ENCODE measurements at regions not wholly inside any gene's neighbourhood (a gene's known extent, or its start where the extent isn't known, plus 50 kb on each side); places are given as distances from the start of the nearest gene placed in this dataset.

DNA sequence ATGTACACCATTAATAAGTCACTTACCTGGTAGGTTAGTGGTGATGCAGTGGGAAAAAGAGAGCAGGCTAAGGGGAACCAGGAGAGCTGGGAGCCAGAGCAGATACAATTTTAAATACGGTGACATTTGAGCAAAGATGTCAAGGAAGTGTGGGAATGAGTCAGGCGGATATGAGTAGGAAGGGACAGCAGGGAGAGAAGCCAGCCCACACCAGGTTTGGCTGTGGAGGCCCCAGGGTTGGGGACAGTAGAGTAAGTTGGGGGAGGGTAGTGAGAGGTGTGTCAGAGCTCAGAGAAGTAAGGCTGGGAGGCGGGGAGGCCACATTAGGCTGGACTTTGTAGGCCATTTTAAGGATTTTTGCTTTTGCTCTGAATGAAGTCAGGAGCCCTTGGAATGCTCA lies 482.0 kb downstream of the DISC1 start (continued):
- TF ChIP-seq GABPA (IDR thresholded peaks at IDR 0.05; ENCODE audit: borderline replicate concordance, insufficient read depth, low read length) (no peak), RXRA (IDR thresholded peaks at IDR 0.05; ENCODE audit: insufficient read depth, low read depth, low read length) (no peak), CHD1 (IDR thresholded peaks at IDR 0.05; ENCODE audit: low read depth, low read length) (no peak), JUND (IDR thresholded peaks at IDR 0.05; ENCODE audit: low read length) (no peak), JUN (IDR thresholded peaks at IDR 0.05; ENCODE audit: low read depth, low read length) (no peak), SP4 (IDR thresholded peaks at IDR 0.05; ENCODE audit: low read length) (no peak), CBX5 (IDR thresholded peaks at IDR 0.05; ENCODE audit: low read depth, low read length) (no peak), GTF2F1 (IDR thresholded peaks at IDR 0.05; ENCODE audit: borderline replicate concordance, low read depth, low read length) (no peak)

Data from H1 (cell line).